NCI-H2196 (cell line): ENCODE measurements at regions not wholly inside any gene's neighbourhood (a gene's known extent, or its start where the extent isn't known, plus 50 kb on each side); places are given as distances from the start of the nearest gene placed in this dataset.
"Not testable (repeated sequence)": the region's sequence is repeated elsewhere in the genome, so short reads cannot be mapped to it uniquely, and the experiment has no call there.

ENCODE experiments used
- DNase-seq: peaks from one replicate; lab custom pipeline; 2025; ENCODE audit not compliant: unreplicated experiment; lab: John Stamatoyannopoulos, UW

DNA sequence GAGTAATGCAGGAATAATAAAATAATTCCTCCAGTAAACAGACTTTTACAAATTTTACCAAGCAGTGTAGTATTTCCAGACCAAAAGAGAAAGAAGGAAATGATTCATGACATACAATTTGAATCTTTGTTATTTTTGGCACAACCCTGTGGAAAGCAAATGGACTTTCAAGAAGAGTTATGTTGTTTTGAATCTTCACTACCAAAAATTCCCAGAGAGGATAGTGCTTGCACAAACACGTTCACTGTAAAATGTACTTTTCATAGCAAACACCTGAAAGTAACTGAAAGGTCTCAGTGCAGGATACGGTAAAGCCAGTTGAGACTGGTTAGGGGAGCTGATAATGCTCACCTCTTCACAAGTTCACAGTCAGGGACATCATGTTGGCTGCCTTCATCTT, 107.1 kb downstream of the USP22 start:
- no peak for DNase-seq

DNA sequence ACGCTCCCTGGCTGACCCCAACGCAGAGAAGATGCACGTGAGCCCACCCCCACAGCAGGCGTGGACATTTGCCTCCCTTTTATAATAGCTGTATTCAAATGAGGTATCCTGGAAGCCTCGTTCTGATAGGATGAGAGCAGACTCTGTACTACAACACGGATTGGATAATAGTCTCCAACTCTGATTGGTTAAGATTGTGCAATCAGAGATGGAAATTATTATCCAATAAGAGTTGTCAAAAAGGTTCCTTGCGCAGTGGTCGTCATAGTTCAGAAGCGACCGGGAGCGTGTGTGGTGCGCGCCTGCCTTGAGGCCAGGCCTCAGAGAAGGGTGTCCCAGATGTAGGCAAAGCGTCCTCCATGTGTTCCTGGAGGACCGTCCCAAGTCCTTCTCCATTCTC, 104.6 kb downstream of the USP22 start:
- DNase-seq, result no peak

DNA sequence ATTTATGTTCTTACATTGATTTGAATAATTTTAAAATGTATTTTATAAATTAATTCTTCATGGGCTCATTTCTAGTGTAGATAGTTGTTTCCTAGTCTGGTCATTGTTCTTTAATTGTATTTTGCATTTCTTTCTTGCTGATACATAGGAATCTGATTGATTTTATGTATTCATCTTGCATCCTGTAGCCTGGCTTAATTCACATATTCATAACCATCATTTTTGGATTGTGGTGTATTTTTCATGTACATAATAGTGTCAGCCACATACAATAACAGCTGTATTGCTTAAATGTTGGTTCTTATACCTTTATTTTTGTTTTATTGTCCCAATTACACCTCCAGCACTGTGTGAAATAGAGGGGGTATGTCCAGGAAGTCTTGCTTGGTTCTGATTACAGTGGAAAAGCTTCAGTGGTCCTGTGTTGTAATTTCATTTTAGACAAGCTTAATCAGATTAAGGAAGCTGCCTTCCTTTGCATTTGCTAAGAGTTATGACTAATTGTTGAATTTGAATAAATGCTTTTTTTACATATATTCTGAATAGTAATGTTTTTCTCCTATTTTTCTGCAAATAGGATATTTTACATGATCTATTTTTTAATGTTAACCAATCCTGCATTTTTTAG, 103.7 kb downstream of the USP22 start:
- no peak for DNase-seq

DNA sequence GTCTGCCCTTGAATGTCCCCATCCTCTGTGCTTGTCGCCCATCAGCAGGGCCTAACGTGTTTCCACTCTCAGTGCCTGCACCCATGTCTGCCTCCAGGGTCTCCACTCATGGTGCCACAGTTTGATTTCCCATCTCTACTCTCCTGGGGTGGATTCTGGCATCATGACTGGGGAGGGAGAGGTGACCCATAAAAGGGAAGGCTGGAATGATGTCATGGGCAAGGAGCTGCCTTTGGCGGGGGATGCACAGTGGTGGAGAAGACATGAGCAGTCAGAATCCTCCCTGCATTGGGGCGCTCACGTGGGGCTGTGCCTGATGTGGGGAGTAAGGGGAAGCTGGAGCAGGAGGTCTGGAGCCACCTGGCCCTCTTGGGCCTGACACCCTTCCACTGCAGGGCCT, 100.9 kb downstream of the USP22 start:
- no peak for DNase-seq

DNA sequence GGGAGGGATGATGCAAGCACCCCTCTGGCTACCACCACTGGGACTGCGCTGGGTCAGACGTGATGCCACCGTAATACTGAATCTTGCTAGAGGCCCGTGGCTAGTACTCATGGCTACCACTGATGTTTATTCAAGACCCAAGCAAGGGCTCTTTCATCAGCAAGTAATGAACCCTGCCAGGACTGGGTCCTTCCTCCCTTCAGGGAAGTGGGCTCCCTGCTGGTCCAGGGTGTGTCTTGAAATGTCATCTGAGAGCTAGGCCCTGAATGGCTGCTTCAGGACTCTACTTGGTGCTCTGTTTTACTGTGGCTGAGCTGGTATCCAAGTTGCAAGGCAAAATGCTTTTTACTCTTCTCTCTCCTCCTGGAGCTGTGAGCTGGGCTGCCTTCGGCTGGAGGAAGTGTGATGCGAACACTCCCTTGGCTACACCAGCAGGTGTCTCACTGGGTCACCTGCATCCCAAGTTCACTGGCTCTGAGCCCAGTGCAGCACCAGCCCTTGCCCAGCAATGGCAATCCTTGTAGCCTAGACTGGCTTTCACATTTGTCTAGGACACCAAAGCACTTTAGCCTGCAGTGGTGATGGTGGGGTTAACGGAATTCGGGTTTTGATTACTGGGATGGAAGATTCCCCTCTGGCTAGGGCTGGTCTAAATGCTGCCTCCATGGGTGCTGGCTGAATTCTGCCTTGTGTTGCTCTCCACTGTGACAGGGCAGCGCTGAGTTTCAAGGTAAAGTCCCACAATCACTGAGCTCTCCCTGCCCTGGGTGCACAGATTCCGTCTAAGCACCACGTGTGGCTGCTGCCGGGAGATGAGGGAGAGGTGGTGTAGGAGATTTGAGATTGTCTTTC, 98.6 kb downstream of the USP22 start:
- DNase-seq, result peak; percentile 68

DNA sequence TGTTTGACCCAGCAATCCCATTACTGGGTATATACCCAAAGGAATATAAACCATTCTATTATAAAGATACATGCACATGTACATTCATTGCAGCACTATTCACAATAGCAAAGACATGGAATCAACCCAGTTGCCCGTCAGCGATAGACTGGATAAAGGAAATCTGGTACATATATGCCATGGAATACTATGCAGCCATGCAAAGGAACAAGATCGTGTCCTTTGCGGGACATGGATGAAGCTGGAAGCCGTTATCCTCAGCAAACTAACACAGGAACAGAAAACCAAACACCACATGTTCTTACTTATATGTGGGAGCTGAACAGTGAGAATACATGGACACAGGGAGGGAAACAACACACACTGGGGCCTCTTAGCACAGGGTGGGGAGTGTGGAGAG, 95.1 kb downstream of the USP22 start:
- not testable (repeated sequence) for DNase-seq

DNA sequence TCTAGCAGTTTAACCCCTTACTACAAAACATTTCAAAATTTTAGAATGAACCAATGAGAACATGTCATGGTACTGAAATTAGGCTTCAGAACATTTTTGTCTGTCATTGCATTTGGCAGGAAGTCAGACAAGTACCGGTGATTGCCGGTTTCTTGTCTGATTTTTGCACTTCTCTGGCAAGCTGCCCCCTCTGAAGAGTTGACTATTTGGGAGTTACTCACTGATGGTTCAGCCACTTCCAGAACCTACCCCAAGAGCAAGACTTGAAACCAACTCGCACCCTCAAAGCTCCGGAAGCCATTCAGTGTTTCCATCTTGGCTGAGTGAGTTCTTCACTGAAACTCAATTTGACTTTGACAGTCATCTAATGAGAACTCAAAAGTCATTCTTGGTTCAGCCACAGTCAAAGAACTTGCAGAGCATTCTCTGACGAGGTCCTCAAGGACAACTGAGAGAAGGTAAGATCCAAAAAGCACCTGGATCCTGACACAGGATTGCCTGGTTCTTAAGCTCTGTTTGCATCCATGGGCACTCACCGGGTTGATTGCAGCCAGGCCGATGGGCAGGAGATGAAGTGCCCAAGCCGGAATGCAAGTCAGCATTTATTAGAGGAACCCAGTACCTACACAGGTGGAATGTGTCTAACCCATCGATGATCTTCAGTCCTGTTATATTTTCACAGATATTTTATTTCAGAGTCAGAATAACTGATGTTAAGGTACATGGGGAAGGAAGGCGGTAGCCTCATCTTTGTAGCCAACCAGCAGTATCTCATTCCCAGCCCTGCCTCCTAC, 93.6 kb downstream of the USP22 start:
- DNase-seq, result no peak
